H9 (cell line): ENCODE measurements at regions not wholly inside any gene's neighbourhood (a gene's known extent, or its start where the extent isn't known, plus 50 kb on each side); places are given as distances from the start of the nearest gene placed in this dataset.

Experiments used
- DNase-seq: peaks from one replicate; pipeline ENCODE4 v3.0.0-alpha.2; 2017
- H2AFZ ChIP-seq: one replicate; pipeline ENCODE4 v1.6.1; 2013; ENCODE audit warnings: mild to moderate bottlenecking, low read length, control low read depth, moderate library complexity
- H2AK5ac ChIP-seq: 2 replicates; pipeline ENCODE4 v1.6.1; 2013; ENCODE audit warnings: low read length, control low read depth, mixed read lengths; ENCODE audit not compliant: insufficient read length
- H2BK120ac ChIP-seq: one replicate; pipeline ENCODE4 v1.6.1; 2013; ENCODE audit warnings: low read depth, mild to moderate bottlenecking, low read length, control low read depth, inconsistent platforms; ENCODE audit not compliant: poor library complexity, severe bottlenecking
- H2BK12ac ChIP-seq: 2 replicates; pipeline ENCODE4 v1.6.1; 2013; ENCODE audit warnings: low read length, control low read depth, mixed read lengths, low read depth; ENCODE audit not compliant: insufficient read length
- H2BK15ac ChIP-seq: 2 replicates; pipeline ENCODE4 v1.6.1; 2013; ENCODE audit warnings: low read depth, low read length, control low read depth
- H2BK20ac ChIP-seq: one replicate; pipeline ENCODE4 v1.6.1; 2013; ENCODE audit warnings: low read depth, mild to moderate bottlenecking, low read length, control low read depth, inconsistent platforms; ENCODE audit not compliant: poor library complexity, severe bottlenecking
- H2BK5ac ChIP-seq: 2 replicates; pipeline ENCODE4 v1.6.1; 2013; ENCODE audit warnings: low read length, control low read depth, mixed read lengths; ENCODE audit not compliant: insufficient read length
- H3K14ac ChIP-seq: 2 replicates; pipeline ENCODE4 v1.6.1; 2013; ENCODE audit warnings: low read length, control low read depth; ENCODE audit not compliant: insufficient read depth
- H3K18ac ChIP-seq: 2 replicates; pipeline ENCODE4 v1.6.1; 2013; ENCODE audit warnings: low read depth, mild to moderate bottlenecking, mixed read lengths, low read length, control low read depth; ENCODE audit not compliant: insufficient read length
- H3K23ac ChIP-seq: 2 replicates; pipeline ENCODE4 v1.6.1; 2013; ENCODE audit warnings: low read length, control low read depth, mixed read lengths, low read depth; ENCODE audit not compliant: insufficient read length
- H3K23me2 ChIP-seq: 2 replicates; pipeline ENCODE4 v1.6.1; 2013; ENCODE audit warnings: low read depth, mild to moderate bottlenecking, mixed read lengths, low read length, control low read depth; ENCODE audit not compliant: insufficient read length, poor library complexity, severe bottlenecking
- H3K27ac ChIP-seq: 2 replicates; pipeline ENCODE4 v1.5.1; 2013; ENCODE audit warnings: low read length, control low read depth, mixed read lengths, low read depth; ENCODE audit not compliant: insufficient read length
- H3K27me3 ChIP-seq: 2 replicates; pipeline ENCODE4 v1.6.1; 2013; ENCODE audit warnings: low read length, control low read depth, inconsistent platforms; ENCODE audit not compliant: insufficient read depth
- H3K4ac ChIP-seq: 2 replicates; pipeline ENCODE4 v1.6.1; 2013; ENCODE audit warnings: low read depth, mild to moderate bottlenecking, control low read depth, inconsistent platforms, low read length, moderate library complexity
- H3K4me1 ChIP-seq: 2 replicates; pipeline ENCODE4 v1.6.1; 2013; ENCODE audit warnings: low read length, control low read depth, inconsistent platforms; ENCODE audit not compliant: insufficient read depth
- H3K4me2 ChIP-seq: 2 replicates; pipeline ENCODE4 v1.6.1; 2013; ENCODE audit warnings: low read length, control low read depth, mixed read lengths; ENCODE audit not compliant: insufficient read length, insufficient read depth
- H3K56ac ChIP-seq: 2 replicates; pipeline ENCODE4 v1.6.1; 2013; ENCODE audit warnings: low read depth, mild to moderate bottlenecking, mixed read lengths, low read length, control low read depth; ENCODE audit not compliant: insufficient read length
- H3K79me1 ChIP-seq: 2 replicates; pipeline ENCODE4 v1.6.1; 2013; ENCODE audit warnings: low read depth, mild to moderate bottlenecking, moderate library complexity, low read length, control low read depth, inconsistent platforms; ENCODE audit not compliant: insufficient read depth, poor library complexity, severe bottlenecking
- H3K79me2 ChIP-seq: 2 replicates; pipeline ENCODE4 v1.6.1; 2013; ENCODE audit warnings: low read length, control low read depth, inconsistent platforms; ENCODE audit not compliant: insufficient read depth
- H3K9ac ChIP-seq: 2 replicates; pipeline ENCODE4 v1.6.1; 2013; ENCODE audit warnings: low read length, control low read depth, mixed read lengths; ENCODE audit not compliant: insufficient read length; ENCODE audit errors: extremely low read depth
- H3K9me3 ChIP-seq: one replicate; pipeline ENCODE4 v1.6.1; 2013; ENCODE audit warnings: low read depth, low read length, inconsistent platforms; ENCODE audit not compliant: control insufficient read depth
- H3T11ph ChIP-seq: one replicate; pipeline ENCODE4 v1.6.1; 2013; ENCODE audit warnings: mild to moderate bottlenecking, low read length, control low read depth, inconsistent platforms
- H4K20me1 ChIP-seq: one replicate; pipeline ENCODE4 v1.6.1; 2013; ENCODE audit not compliant: control insufficient read depth, insufficient read length, insufficient read depth
- H4K5ac ChIP-seq: 2 replicates; pipeline ENCODE4 v1.6.1; 2013; ENCODE audit warnings: low read depth, mild to moderate bottlenecking, mixed read lengths, low read length, control low read depth; ENCODE audit not compliant: insufficient read length
- H4K8ac ChIP-seq: replicated peaks from 2 replicates; pipeline ENCODE4 v1.6.1; 2013; ENCODE audit warnings: low read length, control low read depth, mixed read lengths, low read depth; ENCODE audit not compliant: insufficient read length
- H4K91ac ChIP-seq: 2 replicates; pipeline ENCODE4 v1.6.1; 2013; ENCODE audit warnings: low read depth, mild to moderate bottlenecking, moderate library complexity, mixed read lengths, low read length, control low read depth; ENCODE audit not compliant: insufficient read length
- H3K27ac Mint-ChIP-seq, 3 experiments: 2 replicates in 2 of 3; 3 replicates in 1 of 3; pipeline ENCODE4 v1.8.0; 2020 to 2021; ENCODE audit warnings: mixed read lengths in 3 of 3, mild to moderate bottlenecking in 1 of 3, moderate library complexity in 1 of 3
- H3K27me3 Mint-ChIP-seq: 2 replicates; pipeline ENCODE4 v1.8.0; 2021; ENCODE audit warnings: low read depth, mild to moderate bottlenecking, moderate library complexity, mixed read lengths
- H3K36me3 Mint-ChIP-seq, 3 experiments: 2 replicates in 2 of 3; 3 replicates in 1 of 3; pipeline ENCODE4 v1.8.0; 2020 to 2021; ENCODE audit warnings: low read depth in 3 of 3, mixed read lengths in 3 of 3; ENCODE audit not compliant: insufficient read depth in 1 of 3
- H3K4me1 Mint-ChIP-seq, 2 experiments: 2 replicates each; pipeline ENCODE4 v1.8.0; 2020; ENCODE audit warnings: mixed read lengths in 2 of 2
- H3K4me3 Mint-ChIP-seq, 2 experiments: 2 replicates in 1 of 2; 3 replicates in 1 of 2; pipeline ENCODE4 v1.8.0; 2020 to 2021; ENCODE audit warnings: mild to moderate bottlenecking in 2 of 2, mixed read lengths in 2 of 2, moderate library complexity in 1 of 2
- H3K9me3 Mint-ChIP-seq, 2 experiments: 2 replicates in 1 of 2; 3 replicates in 1 of 2; pipeline ENCODE4 v1.8.0; 2020; ENCODE audit warnings: mild to moderate bottlenecking in 2 of 2, mixed read lengths in 2 of 2, moderate library complexity in 1 of 2
- CTCF ChIP-seq: fragments of 200-600 bp; sonication (generic); conservative IDR thresholded peaks from 3 replicates; pipeline ENCODE4 v1.8.0; 2021; ENCODE audit warnings: antibody characterized with exemption, mild to moderate bottlenecking
- WGBS: extraction: QIAGEN DNeasy Blood & Tissue Kit; methylation state at CpG from one replicate; pipeline ENCODE4 v1.1.7; 2013; ENCODE audit warnings: missing lambda C conversion rate, low lambda C conversion rate, mixed read lengths; ENCODE audit not compliant: insufficient read length; ENCODE audit errors: extremely low coverage; 5-methylcytosine and 5-hydroxymethylcytosine counted together

GRCh38 chr5:158413122-158413680, 554.3 kb upstream of the CLINT1 start:
- Mint-ChIP-seq H3K9me3 (no peaks in the 10 kb centered on the region), H3K4me3 (no peak overlapping the region), H3K36me3 (no peaks in the 10 kb centered on the region), H3K4me1 (no peaks in the 10 kb centered on the region), H3K27ac (no peak overlapping the region), H3K27me3 (no peaks in the 10 kb centered on the region)
- no peak overlapping the region for H3K56ac ChIP-seq
- H2AFZ ChIP-seq, result no peak overlapping the region
- no peak for TF ChIP-seq CTCF
- H3K27me3 ChIP-seq, result no peaks in the 10 kb centered on the region
- no peak overlapping the region for H3K9ac ChIP-seq
- no peak for DNase-seq
- H2BK15ac ChIP-seq, result no peak overlapping the region
- no peak overlapping the region for H4K8ac ChIP-seq
- H3K9me3 ChIP-seq, result no peaks in the 10 kb centered on the region
- no peaks in the 10 kb centered on the region for H3K4me1 ChIP-seq
- no peak overlapping the region for H3K27ac ChIP-seq
- no peaks in the 10 kb centered on the region for H3K23me2 ChIP-seq
- WGBS, result no CpG with 5 or more reads among the region's 4 CpGs
- no peak overlapping the region for H3K14ac ChIP-seq
- no peak overlapping the region for H3K4me2 ChIP-seq
- no peak overlapping the region for H4K5ac ChIP-seq
- no peak overlapping the region for H2BK120ac ChIP-seq
- no peak overlapping the region for H3K4ac ChIP-seq
- no peak overlapping the region for H2AK5ac ChIP-seq
- no peak overlapping the region for H2BK5ac ChIP-seq
- H3T11ph ChIP-seq, result no peak overlapping the region
- no peak overlapping the region for H2BK12ac ChIP-seq
- no peaks in the 10 kb centered on the region for H3K79me2 ChIP-seq
- H3K79me1 ChIP-seq, result no peaks in the 10 kb centered on the region
- H2BK20ac ChIP-seq, result no peak overlapping the region
- no peak overlapping the region for H3K23ac ChIP-seq
- no peak overlapping the region for H4K91ac ChIP-seq
- H3K18ac ChIP-seq, result no peak overlapping the region
- no peaks in the 10 kb centered on the region for H4K20me1 ChIP-seq
